HepG2 (cell line): ENCODE measurements at regions not wholly inside any gene's neighbourhood (a gene's known extent, or its start where the extent isn't known, plus 50 kb on each side); places are given as distances from the start of the nearest gene placed in this dataset.

Experiments
- ATAC-seq: fragments of 200-7000 bp; cut with Tn5 transposase; 3 replicates; pipeline ENCODE4 v1.9.1; 2020; ENCODE audit warnings: mild to moderate bottlenecking, moderate library complexity
- BruUV-seq: library from RNA; stranded (reverse); fragments of 400-500 nt; replicated peaks from 2 replicates; lab custom pipeline; 2021; lab: Mats Ljungman, UMichigan
- CTCF ChIA-PET: fragments of 300-600 bp; formaldehyde crosslinking; extraction: SDS; loops from one replicate; lab custom pipeline; 2021; ENCODE audit warnings: low total read pairs, inconsistent platforms, low intra/inter-chr PET ratio; lab: Yijun Ruan, JAX
- POLR2A ChIA-PET: fragments of 350-600 bp; sonication (Branson Sonifier 250); formaldehyde crosslinking; loops from one replicate; lab custom pipeline; 2020; ENCODE audit warnings: antibody characterized with exemption, inconsistent platforms; lab: Yijun Ruan, JAX
- DNase-seq: peaks from one replicate; pipeline ENCODE4 v3.0.0-alpha.2; 2015; ENCODE audit warnings: low spot score
- FAIRE-seq: peaks from 3 replicates; lab custom pipeline; 2011; peaks lifted over from hg19 to GRCh38; lab: Jason Lieb, UNC
- H2AFZ ChIP-seq: one replicate; pipeline ENCODE4 v1.6.1; 2011; ENCODE audit warnings: low read length, inconsistent platforms
- H3K27ac ChIP-seq: fragments of 300-600 bp; 3 replicates; pipeline ENCODE4 v1.8.0; 2011; ENCODE audit warnings: mixed run types, mild to moderate bottlenecking, mixed read lengths, low read length, inconsistent platforms; ENCODE audit not compliant: insufficient read depth; ENCODE audit errors: extremely low read length
- H3K27me3 ChIP-seq, 2 experiments: fragments of 200-600 bp in 1 of 2; 2 replicates in 1 of 2; 3 replicates in 1 of 2; pipeline versions ENCODE4 v1.6.0 to v1.8.0; 2011; ENCODE audit warnings: low read length in 2 of 2, mild to moderate bottlenecking in 2 of 2, moderate library complexity in 2 of 2, inconsistent platforms in 1 of 2; ENCODE audit not compliant: insufficient read depth in 2 of 2, control insufficient read depth in 1 of 2
- H3K36me3 ChIP-seq, 2 experiments: fragments of 200-600 bp in 1 of 2; replicated peaks in 1 of 2; 2 replicates in 1 of 2; 3 replicates in 1 of 2; pipeline versions ENCODE4 v1.5.1 to v1.8.0; 2011; ENCODE audit warnings: low read length in 2 of 2, inconsistent platforms in 1 of 2; ENCODE audit not compliant: insufficient read depth in 2 of 2, control insufficient read depth in 1 of 2
- H3K4me1 ChIP-seq: 2 replicates; pipeline ENCODE4 v1.5.1; 2012; ENCODE audit warnings: low read length, inconsistent platforms; ENCODE audit not compliant: insufficient read depth
- H3K4me2 ChIP-seq: 2 replicates; pipeline ENCODE4 v1.6.0; 2011; ENCODE audit warnings: low read depth, low read length, inconsistent platforms
- H3K4me3 ChIP-seq, 3 experiments: fragments of 200-600 bp in 1 of 3; sonication (generic), shearing (Covaris generic) in 1 of 3; replicated peaks in 1 of 3; 2 replicates each; pipeline ENCODE4 v1.5.1; 2011 to 2016; ENCODE audit warnings: low read length in 3 of 3, inconsistent platforms in 2 of 3, low read depth in 2 of 3, mild to moderate bottlenecking in 2 of 3, control low read depth in 1 of 3, mixed read lengths in 1 of 3; ENCODE audit not compliant: insufficient read depth in 1 of 3
- H3K79me2 ChIP-seq: one replicate; pipeline ENCODE4 v1.6.1; 2011; ENCODE audit warnings: low read length, inconsistent platforms; ENCODE audit not compliant: insufficient read depth
- H3K9ac ChIP-seq: 2 replicates; pipeline ENCODE4 v1.6.0; 2011; ENCODE audit warnings: mild to moderate bottlenecking, low read depth, low read length, inconsistent platforms; ENCODE audit not compliant: insufficient read depth
- H3K9me3 ChIP-seq: 2 replicates; pipeline ENCODE4 v1.5.1; 2012; ENCODE audit warnings: mild to moderate bottlenecking, low read length
- H4K20me1 ChIP-seq: 2 replicates; pipeline ENCODE4 v1.6.0; 2011; ENCODE audit warnings: inconsistent platforms, mild to moderate bottlenecking, low read length, moderate library complexity; ENCODE audit not compliant: insufficient read depth
- AHDC1 ChIP-seq: sonication (generic); formaldehyde crosslinking; IDR thresholded peaks from 2 replicates; pipeline ENCODE4 v1.5.1; 2020; ENCODE audit warnings: mild to moderate bottlenecking, missing genetic modification reagents, borderline replicate concordance
- AHR ChIP-seq: IDR thresholded peaks from 2 replicates; pipeline ENCODE4 v1.6.1; 2018; ENCODE audit warnings: missing genetic modification reagents, missing compliant biosample characterization
- ELF1 ChIP-seq: sonication (generic); formaldehyde crosslinking; IDR thresholded peaks from 2 replicates; pipeline ENCODE4 v1.4.0; 2020; ENCODE audit warnings: missing genetic modification reagents
- GABPB1 ChIP-seq: IDR thresholded peaks from 2 replicates; pipeline ENCODE4 v1.6.1; 2016; ENCODE audit warnings: mild to moderate bottlenecking, missing genetic modification reagents, moderate library complexity, missing compliant biosample characterization
- KLF13 ChIP-seq: sonication (generic); formaldehyde crosslinking; IDR thresholded peaks from 2 replicates; pipeline ENCODE4 v1.4.0; 2020; ENCODE audit warnings: mild to moderate bottlenecking, missing genetic modification reagents
- MLX ChIP-seq: IDR thresholded peaks from 2 replicates; pipeline ENCODE4 v1.6.1; 2016
- MTA3 ChIP-seq: sonication (generic); formaldehyde crosslinking; IDR thresholded peaks from 2 replicates; pipeline ENCODE4 v1.4.0; 2020; ENCODE audit warnings: missing genetic modification reagents
- NCOA2 ChIP-seq: sonication (generic); formaldehyde crosslinking; IDR thresholded peaks from 2 replicates; pipeline ENCODE4 v1.8.0; 2022; ENCODE audit warnings: inconsistent platforms
- PBX2 ChIP-seq: IDR thresholded peaks from 2 replicates; pipeline ENCODE4 v1.6.1; 2016; ENCODE audit warnings: control low read depth
- SRF ChIP-seq: IDR thresholded peaks from 2 replicates; pipeline ENCODE4 v1.6.1; 2011; ENCODE audit warnings: mild to moderate bottlenecking, low read depth, low read length, moderate library complexity
- ZBTB43 ChIP-seq: sonication (generic); formaldehyde crosslinking; conservative IDR thresholded peaks from 2 replicates; pipeline ENCODE4 v1.4.0; 2020; ENCODE audit warnings: missing genetic modification reagents
- ZNF562 ChIP-seq: sonication (generic); formaldehyde crosslinking; IDR thresholded peaks from 2 replicates; pipeline ENCODE4 v1.8.0; 2022; ENCODE audit warnings: missing genetic modification reagents, borderline replicate concordance
- ZNF567 ChIP-seq: sonication (generic); formaldehyde crosslinking; IDR thresholded peaks from 2 replicates; pipeline ENCODE4 v1.8.1; 2023; ENCODE audit warnings: mild to moderate bottlenecking, missing genetic modification reagents, borderline replicate concordance
- ZSCAN20 ChIP-seq: sonication (generic); formaldehyde crosslinking; IDR thresholded peaks from 2 replicates; pipeline ENCODE4 v1.4.0; 2020; ENCODE audit warnings: missing genetic modification reagents, mild to moderate bottlenecking, borderline replicate concordance
- ZXDC ChIP-seq: sonication (generic); formaldehyde crosslinking; IDR thresholded peaks from 2 replicates; pipeline ENCODE4 v1.5.0; 2020; ENCODE audit warnings: mild to moderate bottlenecking, missing genetic modification reagents
- WGBS: methylation state at CpG from one replicate; pipeline ENCODE4 v1.1.6; 2017; ENCODE audit warnings: low lambda C conversion rate; 5-methylcytosine and 5-hydroxymethylcytosine counted together
- in situ Hi-C: cut with HindIII; loops from 2 replicates; pipeline ENCODE4 v1.10.0; 2017; ENCODE audit warnings: low pct_unique_long_range_greater_than_20kb; ENCODE audit not compliant: extremely low pct_ligation_motif_present
- intact Hi-C: fragments of 100-400 bp; cut with micrococcal nuclease; formaldehyde crosslinking; loops from one replicate; pipeline ENCODE4 v1.10.0; 2022; ENCODE audit not compliant: unreplicated experiment

DNA sequence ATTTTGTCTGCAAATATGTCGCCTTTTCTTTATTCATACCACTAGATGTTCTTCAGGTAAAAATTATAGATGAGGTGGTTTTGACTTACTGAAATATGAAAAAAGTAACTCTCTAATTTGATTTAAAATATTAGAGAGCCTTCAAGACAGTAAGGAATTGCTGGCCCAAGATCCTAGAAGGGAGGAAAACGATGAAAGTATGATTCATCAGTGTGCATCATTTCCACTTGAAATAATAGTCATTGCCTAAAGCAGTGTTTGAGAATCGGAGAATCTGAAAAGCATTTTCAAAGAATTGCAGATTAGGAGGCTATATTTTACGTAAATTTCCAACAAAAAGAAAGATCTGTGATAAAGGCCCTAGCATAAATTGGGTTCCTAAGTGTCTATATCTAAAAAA is 1707.9 kb upstream of the PRR20A start:
- H3K4me2 ChIP-seq: no peak overlapping the region
- in situ Hi-C loops (no loop called here), intact Hi-C loops (no loop called here)
- H4K20me1 ChIP-seq: no peaks in the 10 kb centered on the region
- H3K27me3 ChIP-seq: no peaks in the 10 kb centered on the region
- POLR2A ChIA-PET: no interaction called here
- no peaks in the 10 kb centered on the region for H3K79me2 ChIP-seq
- no peaks in the 10 kb centered on the region for H3K36me3 ChIP-seq
- H3K4me3 ChIP-seq: no peak overlapping the region
- FAIRE-seq (no peak), DNase-seq (no peak), ATAC-seq (no peak)
- no peak overlapping the region for H3K9ac ChIP-seq
- no peak overlapping the region for H3K27ac ChIP-seq
- no peak overlapping the region for H2AFZ ChIP-seq
- WGBS: under 1% methylated on average over 4 of the region's 4 CpGs
- CTCF ChIA-PET: no interaction called here
- no TSS peak for BruUV-seq
- no peaks in the 10 kb centered on the region for H3K4me1 ChIP-seq
- H3K9me3 ChIP-seq: peaks cover 35% of the 10 kb centered on the region
- TF ChIP-seq ZNF567 (CRISPR knock-in tag): no peak
- no peak for TF ChIP-seq ZSCAN20 (CRISPR knock-in tag)
- TF ChIP-seq ZNF562 (CRISPR knock-in tag): no peak
- no peak for TF ChIP-seq AHDC1
- TF ChIP-seq ZBTB43 (CRISPR knock-in tag): no peak
- no peak for TF ChIP-seq MLX (CRISPR knock-in tag)
- TF ChIP-seq ZXDC (CRISPR knock-in tag): no peak
- no peak for TF ChIP-seq SRF
- no peak for TF ChIP-seq GABPB1
- no peak for TF ChIP-seq AHR (CRISPR knock-in tag)
- no peak for TF ChIP-seq PBX2 (CRISPR knock-in tag)
- no peak for TF ChIP-seq ELF1
- no peak for TF ChIP-seq KLF13 (CRISPR knock-in tag)
- TF ChIP-seq NCOA2 (CRISPR knock-in tag): no peak
- TF ChIP-seq MTA3 (CRISPR knock-in tag): no peak
